Activated T-helper 2 cell treated with anti-CD3 and anti-CD28 coated beads, Interferon-gamma antibody, Interleukin-2, Interleukin-4, amounts not matched to agents 10 μg/mL and 5 μg/mL and 100 μg/mL, durations not matched to agents 14 hours and 24 hours and 36 hours (primary cell): ENCODE measurements at regions not wholly inside any gene's neighbourhood (a gene's known extent, or its start where the extent isn't known, plus 50 kb on each side); places are given as distances from the start of the nearest gene placed in this dataset.
"Not testable (repeated sequence)": the region's sequence is repeated elsewhere in the genome, so short reads cannot be mapped to it uniquely, and the experiment has no call there.

Source experiments
- DNase-seq: peaks from one replicate; pipeline ENCODE4 v3.0.0; 2021; ENCODE audit warnings: low spot score
- H3K27ac Mint-ChIP-seq: one replicate; pipeline ENCODE4 v1.8.0; 2021; ENCODE audit warnings: mixed read lengths
- H3K27me3 Mint-ChIP-seq: one replicate; pipeline ENCODE4 v1.8.0; 2021; ENCODE audit warnings: low read depth, mixed read lengths
- H3K36me3 Mint-ChIP-seq: one replicate; pipeline ENCODE4 v1.8.0; 2021; ENCODE audit warnings: low read depth, mixed read lengths
- H3K4me1 Mint-ChIP-seq: one replicate; pipeline ENCODE4 v1.8.0; 2021; ENCODE audit warnings: low read depth, mixed read lengths
- H3K4me3 Mint-ChIP-seq: one replicate; pipeline ENCODE4 v1.8.0; 2021; ENCODE audit warnings: low read depth, mild to moderate bottlenecking, moderate library complexity, mixed read lengths
- H3K9me3 Mint-ChIP-seq: one replicate; pipeline ENCODE4 v1.8.0; 2021; ENCODE audit warnings: mixed read lengths
- intact Hi-C: fragments of 100-400 bp; cut with micrococcal nuclease; formaldehyde crosslinking; loops from one replicate; pipeline ENCODE4 v1.15.1; 2023

DNA sequence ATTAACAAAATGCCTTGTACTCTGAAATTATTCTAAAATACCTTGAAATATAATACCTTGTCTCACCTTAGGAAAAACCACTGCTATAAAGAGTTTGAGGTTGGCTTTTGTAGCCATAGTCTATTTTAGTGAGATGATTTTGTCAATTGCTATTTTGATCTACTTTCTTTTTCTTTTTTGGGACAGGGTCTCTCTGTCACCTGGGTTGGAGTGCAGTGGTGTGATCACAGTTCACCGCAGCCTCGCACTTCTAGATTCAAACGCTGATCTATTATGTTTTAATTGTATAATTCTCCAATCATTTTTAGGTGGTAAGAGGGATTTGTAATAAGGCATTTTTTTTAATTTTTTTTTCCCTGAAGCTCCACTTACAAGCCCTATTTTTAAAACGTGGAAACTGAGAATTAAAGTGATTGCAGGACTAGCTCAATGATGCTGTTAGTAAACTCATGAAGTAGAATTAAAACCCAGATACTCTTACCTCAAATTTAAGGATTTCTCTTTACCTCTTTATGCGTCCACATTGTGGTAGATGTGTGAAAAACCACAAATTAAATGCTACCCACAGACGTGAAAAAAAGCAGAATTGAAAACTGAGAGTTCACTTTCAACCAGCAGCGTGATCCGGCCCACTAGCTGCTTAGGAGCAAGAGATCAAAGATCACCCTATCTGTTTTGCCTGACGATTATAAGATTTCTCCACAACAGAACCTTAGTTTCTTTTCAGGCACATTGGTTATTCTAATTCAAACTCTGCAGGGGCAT lies 384.2 kb downstream of the CGGBP1 start:
- intact Hi-C loops = no loop called here

DNA sequence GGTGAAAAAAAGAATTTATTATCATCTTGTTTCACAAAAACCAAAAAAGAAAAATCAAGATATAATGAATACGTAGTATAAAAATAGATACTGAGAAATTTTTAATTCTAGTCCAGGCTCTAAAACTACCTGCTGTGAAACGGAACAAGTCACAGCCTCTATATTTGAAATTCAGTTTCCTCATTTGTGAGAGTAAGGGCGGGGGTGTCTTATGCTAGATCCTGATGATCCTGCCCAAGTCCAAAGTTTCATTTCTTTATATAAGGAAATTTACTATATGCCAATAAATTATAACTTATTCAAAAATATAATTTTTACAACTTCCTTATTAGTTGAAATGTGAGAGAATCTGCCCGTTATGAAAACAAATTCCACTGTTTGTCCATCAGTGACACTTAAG lies 385.7 kb downstream of the CGGBP1 start:
- Mint-ChIP-seq H3K4me3 (no peak overlapping the region), H3K27ac (no peak overlapping the region), H3K4me1 (peaks cover 5% of the 10 kb centered on the region), H3K27me3 (peaks cover 8% of the 10 kb centered on the region), H3K9me3 (no peaks in the 10 kb centered on the region), H3K36me3 (no peaks in the 10 kb centered on the region)
- DNase-seq = no peak
- intact Hi-C loops = no loop called here

More for the DNA sequence above, 384.2 kb downstream of the CGGBP1 start:
- peaks cover 5% of the 10 kb centered on the region for H3K4me1 Mint-ChIP-seq
- H3K36me3 Mint-ChIP-seq = no peaks in the 10 kb centered on the region
- H3K4me3 Mint-ChIP-seq = no peak overlapping the region
- DNase-seq = no peak
- peaks cover 8% of the 10 kb centered on the region for H3K27me3 Mint-ChIP-seq
- H3K9me3 Mint-ChIP-seq = no peaks in the 10 kb centered on the region
- no peak overlapping the region for H3K27ac Mint-ChIP-seq

DNA sequence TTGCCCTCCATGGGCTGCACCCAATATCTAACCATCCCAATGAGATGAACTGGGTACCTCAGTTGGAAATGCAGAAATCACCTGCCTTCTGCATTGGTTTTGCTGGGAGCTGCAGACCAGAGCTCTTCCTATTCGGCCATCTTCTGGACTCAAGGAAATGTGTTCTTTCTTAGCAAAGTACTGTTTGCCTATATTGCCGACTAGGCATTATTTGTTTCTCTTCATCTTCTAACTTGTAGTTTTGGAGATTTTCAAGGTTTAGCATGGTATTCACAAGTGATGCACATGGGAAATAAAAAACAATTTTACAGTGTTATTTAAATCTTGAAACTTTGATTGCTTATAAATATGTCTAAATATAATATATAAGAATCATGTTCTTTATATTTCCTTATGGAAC lies 377.8 kb upstream of the POU1F1 start:
- H3K9me3 Mint-ChIP-seq = no peaks in the 10 kb centered on the region
- no peak overlapping the region for H3K4me3 Mint-ChIP-seq
- H3K27me3 Mint-ChIP-seq = no peaks in the 10 kb centered on the region
- intact Hi-C loops = no loop called here
- H3K36me3 Mint-ChIP-seq = no peaks in the 10 kb centered on the region
- DNase-seq = no peak
- no peak overlapping the region for H3K27ac Mint-ChIP-seq
- H3K4me1 Mint-ChIP-seq = no peaks in the 10 kb centered on the region

DNA sequence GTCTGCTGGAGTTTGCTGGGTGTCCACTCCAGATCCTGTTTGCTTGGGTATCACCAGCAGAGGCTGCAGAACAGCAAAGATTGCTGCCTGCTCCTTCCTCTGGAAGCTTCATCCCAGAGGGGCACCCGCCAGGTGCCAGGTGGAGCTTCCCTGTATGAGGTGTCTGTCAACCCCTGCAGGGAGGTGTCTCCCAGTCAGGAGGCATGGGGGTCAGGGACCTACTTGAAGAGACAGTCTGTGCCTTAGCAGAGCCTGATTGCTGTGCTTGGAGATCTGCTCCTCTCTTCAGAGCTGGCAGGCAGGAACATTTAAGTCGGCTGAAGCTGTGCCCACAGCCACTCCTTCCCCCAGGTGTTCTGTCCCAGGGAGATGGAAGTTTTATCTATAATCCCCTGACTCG lies 376.8 kb upstream of the POU1F1 start:
- intact Hi-C loops, H3K36me3 Mint-ChIP-seq, H3K9me3 Mint-ChIP-seq, DNase-seq, H3K4me3 Mint-ChIP-seq, H3K27ac Mint-ChIP-seq, H3K27me3 Mint-ChIP-seq, H3K4me1 Mint-ChIP-seq: not testable (repeated sequence)

DNA sequence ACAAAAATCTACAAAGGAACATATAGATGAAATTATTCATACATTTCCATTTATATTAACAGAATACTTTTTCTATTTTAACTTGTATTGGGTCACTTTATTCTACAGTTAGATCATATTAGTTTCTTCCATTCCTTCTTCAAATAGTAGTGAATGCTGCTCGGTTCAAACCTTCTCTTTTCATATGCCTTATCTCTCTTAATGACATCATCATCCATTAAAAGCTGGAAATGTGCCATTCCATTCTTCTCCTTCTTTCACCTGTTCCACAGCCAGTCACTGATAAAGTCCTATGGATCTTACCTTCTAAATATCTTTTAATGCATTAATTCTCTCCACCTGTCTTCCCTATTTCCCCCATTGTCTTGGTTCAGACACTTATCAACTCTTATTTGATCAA lies 358.0 kb upstream of the POU1F1 start:
- Mint-ChIP-seq H3K4me3 (no peak overlapping the region), H3K9me3 (no peaks in the 10 kb centered on the region), H3K27ac (no peak overlapping the region), H3K27me3 (no peaks in the 10 kb centered on the region), H3K36me3 (no peaks in the 10 kb centered on the region), H3K4me1 (no peaks in the 10 kb centered on the region)
- no peak for DNase-seq
- intact Hi-C loops = no loop called here

DNA sequence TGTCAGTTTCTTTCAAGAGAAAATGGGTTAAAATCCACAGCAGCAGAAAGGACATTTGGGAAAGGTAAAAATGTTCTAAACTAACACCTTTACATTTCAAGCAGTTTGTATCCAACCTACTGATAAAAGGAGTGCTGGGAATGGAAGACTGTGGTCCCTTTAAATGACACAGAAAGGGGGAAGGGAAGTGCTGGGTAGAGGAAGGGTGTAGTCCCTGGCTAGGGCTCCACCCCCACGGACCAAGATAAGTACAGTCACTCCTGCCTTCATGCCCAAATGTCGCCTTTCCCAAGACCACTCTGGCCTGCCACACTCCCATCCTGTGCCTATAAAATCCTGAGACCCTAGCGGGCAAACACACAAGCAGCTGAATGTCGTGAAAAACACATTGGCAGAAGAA lies 350.9 kb upstream of the POU1F1 start:
- H3K4me1 Mint-ChIP-seq = no peaks in the 10 kb centered on the region
- no peaks in the 10 kb centered on the region for H3K9me3 Mint-ChIP-seq
- no peaks in the 10 kb centered on the region for H3K36me3 Mint-ChIP-seq
- H3K27me3 Mint-ChIP-seq = no peaks in the 10 kb centered on the region
- no peak overlapping the region for H3K4me3 Mint-ChIP-seq
- no peak for DNase-seq
- intact Hi-C loops = no loop called here
- no peak overlapping the region for H3K27ac Mint-ChIP-seq

DNA sequence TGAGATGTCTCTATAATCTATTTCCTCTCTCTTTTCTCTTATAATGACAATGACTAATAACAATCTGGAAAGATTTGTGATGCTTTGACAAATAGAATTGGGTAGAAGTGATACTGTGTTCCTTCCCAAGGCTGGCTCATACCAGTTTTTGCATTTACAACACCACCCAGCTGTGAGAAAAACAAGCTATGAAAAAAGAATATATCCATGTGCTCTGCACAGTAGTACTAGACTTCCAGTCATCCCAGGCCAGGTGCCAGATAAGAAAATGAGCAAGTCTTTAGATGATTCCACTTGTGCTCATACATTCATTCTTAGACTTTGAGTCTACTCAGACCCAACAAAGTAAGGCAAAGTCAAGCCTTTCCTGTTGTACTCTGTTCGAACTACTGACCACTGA lies 350.2 kb upstream of the POU1F1 start:
- H3K9me3 Mint-ChIP-seq = no peaks in the 10 kb centered on the region
- H3K36me3 Mint-ChIP-seq = no peaks in the 10 kb centered on the region
- H3K4me1 Mint-ChIP-seq = no peaks in the 10 kb centered on the region
- H3K27ac Mint-ChIP-seq = no peak overlapping the region
- H3K4me3 Mint-ChIP-seq = no peak overlapping the region
- DNase-seq = no peak
- no peaks in the 10 kb centered on the region for H3K27me3 Mint-ChIP-seq
- intact Hi-C loops = no loop called here

DNA sequence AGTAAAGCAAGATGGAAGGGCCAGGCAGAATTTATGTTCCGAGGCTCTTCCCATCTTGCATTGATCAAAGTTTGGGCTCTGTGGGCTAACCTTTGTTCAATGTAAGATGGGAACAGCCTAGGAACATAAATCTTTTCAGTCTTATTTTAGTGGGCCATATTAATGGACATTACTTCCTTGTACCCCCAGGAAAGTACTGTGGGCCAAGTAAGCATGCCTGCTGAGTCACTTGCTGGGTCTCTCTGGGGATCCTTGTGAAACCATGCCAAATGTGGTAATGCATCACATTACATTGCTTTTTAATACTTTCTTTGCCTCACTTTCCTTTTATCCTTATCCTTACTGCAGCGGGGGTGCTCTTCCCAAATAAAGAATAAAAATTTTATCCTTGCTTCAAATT lies 349.5 kb upstream of the POU1F1 start:
- H3K27me3 Mint-ChIP-seq = no peaks in the 10 kb centered on the region
- no peaks in the 10 kb centered on the region for H3K36me3 Mint-ChIP-seq
- H3K4me1 Mint-ChIP-seq = no peaks in the 10 kb centered on the region
- DNase-seq = no peak
- no peak overlapping the region for H3K27ac Mint-ChIP-seq
- H3K9me3 Mint-ChIP-seq = no peaks in the 10 kb centered on the region
- H3K4me3 Mint-ChIP-seq = no peak overlapping the region
- intact Hi-C loops = no loop called here

DNA sequence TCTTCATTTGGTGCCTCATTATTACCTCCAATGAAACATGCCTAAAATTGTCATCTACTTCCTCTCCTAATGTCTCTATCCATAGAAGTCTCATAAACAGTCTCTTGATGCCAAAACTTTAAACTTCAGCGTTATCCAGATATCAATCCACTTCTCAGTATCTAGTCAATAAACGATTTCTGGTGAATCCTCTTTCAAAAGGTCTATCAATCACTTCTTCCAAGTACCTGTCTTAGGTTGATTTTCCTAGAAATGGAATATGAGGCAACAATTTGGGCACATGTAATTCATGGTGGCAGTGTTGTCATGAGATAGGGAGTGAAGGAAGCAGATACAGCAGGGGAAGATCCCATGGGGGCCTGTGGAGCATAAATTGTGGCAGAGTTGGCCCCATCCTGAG lies 348.5 kb upstream of the POU1F1 start:
- Mint-ChIP-seq H3K36me3 (no peaks in the 10 kb centered on the region), H3K4me1 (no peaks in the 10 kb centered on the region), H3K27ac (no peak overlapping the region), H3K4me3 (no peak overlapping the region), H3K9me3 (no peaks in the 10 kb centered on the region), H3K27me3 (no peaks in the 10 kb centered on the region)
- intact Hi-C loops = no loop called here
- no peak for DNase-seq

DNA sequence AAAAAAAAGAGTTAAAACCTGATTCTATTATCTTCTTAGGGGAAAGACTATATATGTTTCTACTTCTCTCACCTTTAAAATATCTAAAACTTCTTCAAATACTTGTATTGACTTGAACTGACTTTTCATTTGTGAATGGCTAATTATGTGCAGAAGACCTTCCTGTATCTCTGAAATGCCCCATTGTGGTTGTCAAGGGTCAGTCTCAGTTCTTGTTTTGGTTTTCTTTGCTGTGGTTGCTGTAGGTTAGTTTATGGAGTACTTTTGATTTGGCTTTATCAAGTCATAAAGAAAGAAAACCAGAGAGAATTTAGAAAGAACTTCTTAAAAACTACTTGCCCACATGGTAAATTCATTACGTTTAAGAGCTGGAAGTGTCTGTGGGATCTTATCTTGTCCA lies 345.3 kb upstream of the POU1F1 start:
- intact Hi-C loops = no loop called here
- no peak overlapping the region for H3K4me3 Mint-ChIP-seq
- no peak for DNase-seq
- no peak overlapping the region for H3K27ac Mint-ChIP-seq
- H3K36me3 Mint-ChIP-seq = no peaks in the 10 kb centered on the region
- H3K4me1 Mint-ChIP-seq = no peaks in the 10 kb centered on the region
- no peaks in the 10 kb centered on the region for H3K27me3 Mint-ChIP-seq
- H3K9me3 Mint-ChIP-seq = peaks cover 4% of the 10 kb centered on the region

DNA sequence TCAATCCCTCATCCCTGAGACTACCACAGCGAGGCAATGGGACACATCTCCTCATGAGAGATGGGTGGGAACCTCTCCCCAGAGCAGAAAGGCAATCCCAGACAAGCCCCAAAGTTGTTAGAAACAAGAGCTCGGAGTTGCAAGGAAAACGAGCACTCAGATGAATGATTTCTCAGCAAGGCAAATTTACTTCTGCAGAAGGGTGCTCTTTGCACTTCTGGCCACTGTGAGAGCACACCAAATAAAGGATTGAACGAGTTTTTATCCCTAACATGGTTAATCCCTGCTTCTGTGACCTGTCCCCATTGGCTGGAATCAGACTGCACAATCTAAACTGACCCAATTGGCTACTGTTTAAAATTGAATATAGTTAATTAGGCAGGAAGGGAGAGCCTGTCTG lies 339.1 kb upstream of the POU1F1 start:
- Mint-ChIP-seq H3K9me3 (peaks cover 21% of the 10 kb centered on the region), H3K27me3 (no peaks in the 10 kb centered on the region), H3K27ac (no peak overlapping the region), H3K4me3 (no peak overlapping the region), H3K36me3 (no peaks in the 10 kb centered on the region), H3K4me1 (no peaks in the 10 kb centered on the region)
- intact Hi-C loops = no loop called here
- no peak for DNase-seq

DNA sequence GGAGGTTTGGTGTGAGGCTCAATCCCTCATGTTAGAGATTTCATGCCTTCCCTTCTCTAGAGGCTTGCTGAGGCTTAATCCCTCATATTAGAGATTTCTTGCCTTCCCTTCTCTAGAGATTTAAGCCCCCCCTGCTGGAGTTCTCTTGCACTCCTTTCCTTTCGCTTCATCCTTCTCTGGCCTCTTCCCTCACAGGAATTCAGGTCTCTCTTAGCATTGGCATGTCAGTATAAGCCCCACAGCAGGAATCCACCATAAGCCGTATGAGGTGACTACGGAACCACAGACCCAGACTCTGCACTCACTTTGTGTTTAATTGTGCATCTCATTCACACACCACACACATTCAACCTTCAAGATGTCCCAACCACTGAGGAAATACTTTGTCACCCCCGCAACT lies 338.6 kb upstream of the POU1F1 start:
- H3K27ac Mint-ChIP-seq = no peak overlapping the region
- intact Hi-C loops = no loop called here
- no peaks in the 10 kb centered on the region for H3K27me3 Mint-ChIP-seq
- no peak overlapping the region for H3K4me3 Mint-ChIP-seq
- H3K9me3 Mint-ChIP-seq = peaks cover 21% of the 10 kb centered on the region
- no peaks in the 10 kb centered on the region for H3K36me3 Mint-ChIP-seq
- DNase-seq = no peak
- H3K4me1 Mint-ChIP-seq = no peaks in the 10 kb centered on the region

DNA sequence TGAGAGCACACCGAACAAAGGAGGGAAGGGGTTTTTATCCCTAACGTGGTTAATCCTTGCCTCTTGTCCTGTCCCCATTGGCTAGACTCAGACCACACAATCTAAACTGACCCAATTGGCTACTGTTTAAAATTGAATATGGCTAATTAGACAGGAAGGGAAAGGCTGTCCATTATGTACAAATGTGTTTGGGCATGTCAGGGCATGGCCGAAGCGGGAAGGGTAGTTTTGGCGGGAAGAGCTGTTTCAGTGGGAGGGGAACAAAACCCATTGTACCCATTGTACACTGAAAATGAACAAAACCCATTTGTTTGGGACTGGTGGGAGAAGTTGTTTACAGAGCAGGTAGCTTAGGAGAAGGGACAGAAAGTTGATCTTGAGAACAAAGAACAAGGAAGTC lies 330.9 kb upstream of the POU1F1 start:
- Mint-ChIP-seq H3K36me3 (no peaks in the 10 kb centered on the region), H3K4me1 (no peaks in the 10 kb centered on the region), H3K9me3 (peaks cover 11% of the 10 kb centered on the region), H3K27ac (no peak overlapping the region), H3K4me3 (no peak overlapping the region), H3K27me3 (no peaks in the 10 kb centered on the region)
- intact Hi-C loops = no loop called here
- DNase-seq = no peak

DNA sequence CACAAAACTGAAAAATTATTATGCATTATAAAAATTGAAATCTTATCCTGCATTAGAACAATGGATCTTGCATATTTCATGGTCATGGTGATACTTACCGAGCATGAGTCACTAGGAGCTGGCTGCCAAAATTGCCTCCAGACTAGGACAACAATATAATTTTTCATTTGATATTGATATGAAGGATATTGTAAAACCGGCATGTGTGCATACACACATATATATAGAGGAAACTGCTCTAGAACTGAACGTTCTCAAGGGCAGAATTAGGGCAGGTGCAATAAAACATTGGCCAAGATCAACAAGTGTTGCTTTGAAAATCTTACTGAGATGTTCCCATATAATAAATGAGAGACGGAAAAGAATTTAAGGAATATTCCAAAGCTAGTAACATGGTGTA lies 319.4 kb upstream of the POU1F1 start:
- Mint-ChIP-seq H3K4me3 (no peak overlapping the region), H3K4me1 (no peaks in the 10 kb centered on the region), H3K27me3 (no peaks in the 10 kb centered on the region), H3K27ac (no peak overlapping the region), H3K36me3 (no peaks in the 10 kb centered on the region), H3K9me3 (peaks cover 7% of the 10 kb centered on the region)
- intact Hi-C loops = no loop called here
- no peak for DNase-seq
